UCSD-AML1 (cell line): ENCODE measurements at regions not wholly inside any gene's neighbourhood (a gene's known extent, or its start where the extent isn't known, plus 50 kb on each side); places are given as distances from the start of the nearest gene placed in this dataset.

ENCODE experiments used
- DNase-seq: peaks from one replicate; lab custom pipeline; 2025; ENCODE audit not compliant: unreplicated experiment; lab: John Stamatoyannopoulos, UW

DNA sequence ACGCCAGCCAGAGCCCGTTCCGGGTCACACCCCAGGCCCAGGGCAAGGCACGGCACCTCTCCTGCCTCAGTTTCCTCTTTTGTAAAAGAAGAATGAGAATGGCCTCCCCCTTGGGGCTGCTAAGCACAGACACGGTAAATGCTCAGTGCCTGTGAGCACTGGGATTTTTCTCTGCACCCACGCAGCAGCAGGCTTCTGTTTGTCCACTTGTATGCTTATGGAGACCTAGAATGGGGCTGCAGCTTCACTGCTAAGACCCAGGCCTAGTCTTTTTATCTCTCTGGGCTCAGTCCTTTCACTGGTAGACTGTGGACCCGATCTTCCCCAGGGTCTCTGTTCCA, 1327.9 kb downstream of the TBC1D22A start:
- no peak for DNase-seq

DNA sequence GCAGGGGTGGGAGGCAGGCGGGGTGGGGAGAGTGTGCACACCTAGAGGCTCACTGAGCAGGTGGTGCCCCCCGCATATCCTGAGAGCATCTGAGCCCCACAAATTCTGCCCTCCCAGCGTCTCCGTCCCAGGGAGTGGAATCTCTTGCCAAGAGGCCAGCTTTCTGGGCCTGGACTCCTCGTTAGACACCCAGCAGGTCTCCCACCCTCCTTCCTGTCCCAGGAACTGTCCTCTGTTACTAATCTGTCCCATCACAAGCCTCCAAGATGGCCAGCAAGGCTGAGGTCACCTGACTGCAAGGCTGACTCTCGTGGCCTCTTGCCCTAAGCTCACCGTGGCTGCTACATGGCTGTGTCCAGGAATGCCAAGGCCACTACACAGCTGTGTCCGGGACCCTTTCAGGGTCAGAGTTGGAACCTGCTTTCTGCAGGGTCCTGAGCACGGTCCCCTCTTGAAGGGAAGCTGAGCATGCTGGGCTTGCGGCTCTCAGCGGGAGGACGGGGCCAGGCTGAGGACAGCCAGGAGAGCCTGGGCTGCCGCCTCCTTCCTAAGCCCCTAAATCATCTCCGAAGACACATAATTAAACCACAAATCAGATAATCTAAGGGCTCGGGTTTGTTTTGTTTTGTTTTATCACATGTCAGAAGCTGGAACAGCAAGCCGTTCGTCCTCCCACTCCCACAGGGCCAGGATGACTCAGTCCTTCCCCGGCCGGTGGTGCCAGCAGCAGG, 1327.3 kb downstream of the TBC1D22A start:
- DNase-seq, result peak; percentile 63

DNA sequence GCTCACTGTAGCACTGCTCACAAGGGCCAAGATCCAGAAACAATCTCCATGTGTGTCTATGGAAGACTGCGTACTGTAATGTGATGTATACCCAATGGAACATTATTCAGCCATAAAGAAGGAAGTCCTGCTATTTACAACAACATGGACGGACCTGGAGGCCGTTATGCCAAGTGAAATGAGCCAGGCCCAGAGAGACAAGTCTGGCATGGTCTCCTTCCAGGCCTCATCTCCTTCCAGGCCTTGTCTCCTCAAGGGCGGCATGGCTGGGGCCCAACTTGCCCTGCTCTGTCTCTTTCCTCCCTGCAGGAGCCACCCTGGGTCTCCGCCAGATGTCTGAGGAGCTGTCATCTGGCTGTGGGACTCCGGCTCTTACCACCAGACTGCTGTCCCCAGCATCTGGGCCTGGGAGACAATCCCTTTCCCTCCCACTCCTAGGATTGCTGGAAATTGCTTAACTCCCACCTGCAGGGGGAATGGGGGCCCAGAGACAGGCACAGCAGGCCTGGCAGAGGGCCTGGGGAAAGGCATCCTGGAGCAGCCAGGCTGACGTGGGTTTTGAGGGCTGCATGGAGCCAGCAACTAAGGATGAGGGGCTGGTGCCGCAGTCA, 1326.6 kb downstream of the TBC1D22A start:
- no peak for DNase-seq

DNA sequence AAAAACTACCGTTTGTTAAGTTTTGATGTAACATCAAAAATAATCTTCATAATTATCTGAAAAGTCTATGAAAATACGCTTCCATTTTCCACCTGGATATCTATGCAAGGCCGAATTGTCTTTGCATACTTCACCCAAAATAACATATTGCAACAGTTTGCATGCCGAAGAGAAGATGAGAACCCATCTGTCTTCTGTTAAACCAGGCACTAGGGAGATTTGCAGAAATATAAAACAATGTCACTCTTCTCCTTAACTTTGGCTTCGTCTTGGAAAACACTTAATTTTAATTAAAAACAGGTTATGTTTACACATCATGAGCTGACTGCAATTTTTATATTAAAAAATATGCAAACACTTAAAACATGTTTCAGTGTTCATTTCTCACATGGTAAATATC, 1325.8 kb downstream of the TBC1D22A start:
- no peak for DNase-seq

DNA sequence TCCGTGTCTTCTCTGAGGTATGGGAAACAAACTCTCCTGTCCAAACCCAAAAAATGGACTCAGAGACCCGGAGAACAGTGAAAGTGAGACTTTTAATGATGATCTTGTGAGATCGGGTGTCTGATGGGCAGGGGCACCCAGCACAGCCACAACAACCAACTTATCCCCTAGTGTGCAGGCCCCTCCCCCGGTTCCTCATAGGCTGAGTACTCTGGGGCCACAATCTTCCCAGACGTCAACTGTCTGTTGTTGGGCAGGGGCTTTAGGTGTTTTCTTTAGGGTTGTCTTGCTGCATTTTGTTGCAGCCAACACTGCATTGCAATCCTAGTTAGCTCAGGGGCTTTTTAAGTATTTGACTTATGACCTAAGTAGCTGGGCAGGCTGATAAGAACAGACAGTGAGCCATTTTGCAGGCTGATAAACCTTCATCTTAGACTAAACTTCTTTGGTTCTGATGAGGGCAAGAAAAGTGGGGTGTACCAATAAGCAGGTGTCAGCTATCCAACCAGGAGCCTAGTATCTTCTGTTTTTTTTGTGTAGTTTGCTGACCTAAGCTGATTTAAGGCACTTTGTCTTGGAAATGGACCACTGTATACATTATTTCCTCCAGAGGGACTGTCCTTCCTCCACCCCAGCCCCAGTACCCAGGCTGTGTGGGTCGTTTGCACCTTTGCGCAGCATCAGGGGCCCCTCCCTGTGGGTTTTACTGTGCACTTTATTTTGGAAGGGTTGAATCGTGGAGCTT, 1323.6 kb downstream of the TBC1D22A start:
- DNase-seq, result no peak

DNA sequence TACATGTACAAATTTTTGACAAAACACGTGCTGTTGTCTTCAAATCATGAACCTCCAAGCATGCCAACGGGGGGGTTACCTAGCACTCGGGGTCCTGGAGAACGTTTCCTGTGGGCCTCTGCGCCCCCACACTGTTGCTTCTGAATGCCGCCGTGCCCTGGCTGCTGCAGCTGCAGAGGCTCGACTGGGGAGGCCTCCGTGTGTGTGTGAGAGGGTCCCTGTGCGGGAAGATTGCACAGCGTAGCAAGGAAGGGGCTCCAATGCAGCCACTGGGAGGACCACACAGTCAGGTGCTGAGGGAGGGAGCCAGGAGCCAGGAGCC, 1322.2 kb downstream of the TBC1D22A start:
- no peak for DNase-seq

DNA sequence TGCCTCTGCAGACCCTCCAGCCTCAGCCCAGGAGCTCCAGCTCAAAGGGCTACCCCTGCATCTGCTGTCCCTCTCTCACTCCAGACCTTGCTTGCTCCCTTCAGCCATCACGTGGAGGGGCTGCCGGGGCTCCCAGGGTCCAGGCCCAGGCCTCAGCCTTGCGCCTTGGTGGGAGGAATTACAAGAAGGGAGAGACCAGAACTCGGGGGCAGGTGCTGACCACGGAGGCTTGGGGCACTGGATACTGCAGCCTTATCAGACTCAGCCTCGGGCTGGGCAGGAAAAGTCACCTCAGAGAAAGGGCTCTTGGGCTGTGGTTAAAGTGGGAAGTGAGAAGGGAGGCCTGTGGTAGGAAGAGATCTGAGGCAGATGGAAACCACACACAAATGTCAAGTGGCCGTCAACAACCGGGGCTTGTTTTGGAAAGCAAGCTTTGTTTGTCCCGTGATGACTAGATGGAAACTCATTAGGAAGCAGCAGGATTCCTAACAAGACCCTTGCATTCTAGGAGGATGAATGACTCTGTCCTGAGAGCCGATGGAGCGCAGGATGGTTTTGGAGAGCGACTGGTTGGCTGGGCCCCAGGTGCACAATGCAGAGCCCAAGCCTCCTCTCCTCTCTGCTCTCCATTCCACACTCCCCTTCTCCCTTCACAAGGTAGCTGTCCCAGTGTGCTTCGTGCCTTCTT, 1321.7 kb downstream of the TBC1D22A start:
- peak; percentile 68 for DNase-seq

DNA sequence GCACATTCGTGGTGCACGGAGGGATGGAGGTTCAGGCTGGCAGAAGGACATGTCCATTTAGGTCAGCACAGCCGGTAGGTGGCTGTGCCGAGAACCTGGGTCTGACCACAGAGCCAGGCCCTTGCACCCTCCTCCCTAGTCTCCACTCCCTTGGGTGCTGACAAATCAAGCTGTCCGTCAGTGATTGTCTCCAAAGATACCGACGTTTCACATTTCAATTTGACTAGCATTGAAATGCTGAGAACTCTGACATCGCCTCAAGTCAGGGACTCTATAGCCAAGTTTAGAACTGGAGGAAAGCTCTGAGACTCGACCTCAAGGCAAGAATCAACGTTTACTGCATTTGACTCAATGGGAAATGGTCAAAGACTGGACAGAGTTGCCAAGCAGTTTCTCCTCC, 1321.1 kb downstream of the TBC1D22A start:
- DNase-seq, result no peak

DNA sequence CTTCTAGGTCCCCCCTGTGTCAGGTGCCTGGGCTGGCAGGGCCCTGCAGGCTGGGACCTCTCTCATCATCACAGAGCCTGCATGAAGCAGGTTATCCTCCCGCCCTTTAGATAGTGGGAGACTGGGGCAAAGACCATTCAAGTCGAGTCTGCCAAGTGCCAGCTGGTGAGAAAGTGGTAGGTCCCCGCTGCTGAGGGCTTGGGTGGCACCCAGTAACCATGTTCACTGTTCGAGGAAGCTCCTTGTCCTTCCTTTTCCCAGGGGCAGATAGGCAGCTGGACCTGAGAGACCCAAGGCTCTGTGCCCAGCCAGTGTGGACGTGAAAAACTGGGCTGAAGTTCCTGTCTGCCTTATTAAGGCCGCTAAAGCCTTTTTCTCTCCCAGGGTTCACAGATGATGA, 1319.8 kb downstream of the TBC1D22A start:
- DNase-seq, result no peak

DNA sequence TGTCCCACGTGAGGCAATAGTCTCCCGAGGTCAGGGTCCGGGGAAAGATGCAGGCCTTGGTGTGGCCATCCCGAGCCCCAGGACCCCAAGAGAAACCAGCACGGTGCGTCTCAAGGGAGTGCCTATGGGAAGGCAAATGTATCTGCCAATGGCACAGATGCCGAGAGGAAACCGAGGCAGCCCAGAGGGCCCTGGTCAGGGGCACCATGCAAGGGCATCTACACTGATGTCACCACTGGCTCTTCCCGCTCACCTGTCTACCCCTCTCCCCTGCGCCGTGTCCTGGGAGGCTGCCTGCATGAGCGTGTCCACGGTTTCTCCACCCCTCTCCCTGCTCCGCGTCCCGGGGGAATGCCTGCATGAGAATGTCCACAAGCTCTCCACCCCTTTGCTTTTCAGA, 1318.8 kb downstream of the TBC1D22A start:
- no peak for DNase-seq

DNA sequence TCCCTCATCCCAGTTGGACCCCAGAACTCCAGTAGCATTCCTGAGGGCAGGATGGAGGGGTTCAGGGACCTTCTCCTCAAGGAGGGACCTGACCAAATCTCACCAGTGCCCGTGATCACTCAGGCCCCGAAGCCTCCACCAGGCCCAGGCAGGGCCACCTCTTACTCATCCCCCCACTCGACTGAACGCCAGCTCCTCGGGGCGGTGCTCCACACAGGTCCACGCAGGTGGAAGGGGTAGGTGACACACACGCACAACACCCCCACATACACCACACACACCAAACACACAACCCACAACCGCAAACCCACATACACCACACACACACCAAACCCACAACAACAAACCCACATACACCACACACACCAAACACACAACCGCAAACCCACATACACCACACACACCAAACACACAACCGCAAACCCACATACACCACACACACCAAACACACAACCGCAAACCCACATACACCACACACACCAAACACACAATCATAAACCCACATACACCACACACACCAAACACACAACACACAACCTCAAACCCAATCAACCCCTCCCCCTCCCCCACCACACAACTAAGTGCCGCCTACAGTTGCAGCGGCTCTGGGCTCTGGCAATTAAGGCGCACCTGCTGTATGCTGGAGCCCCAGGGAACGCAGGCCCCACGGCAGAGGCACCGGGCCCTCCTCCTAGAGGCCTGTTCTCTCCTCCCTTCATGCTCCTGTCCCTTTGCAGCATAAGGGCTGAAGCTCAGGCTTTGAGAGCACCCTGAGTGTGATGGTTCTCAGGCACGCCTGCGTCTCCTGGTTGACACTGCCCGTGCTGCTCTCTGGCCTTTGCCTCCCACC, 1318.1 kb downstream of the TBC1D22A start:
- no peak for DNase-seq

DNA sequence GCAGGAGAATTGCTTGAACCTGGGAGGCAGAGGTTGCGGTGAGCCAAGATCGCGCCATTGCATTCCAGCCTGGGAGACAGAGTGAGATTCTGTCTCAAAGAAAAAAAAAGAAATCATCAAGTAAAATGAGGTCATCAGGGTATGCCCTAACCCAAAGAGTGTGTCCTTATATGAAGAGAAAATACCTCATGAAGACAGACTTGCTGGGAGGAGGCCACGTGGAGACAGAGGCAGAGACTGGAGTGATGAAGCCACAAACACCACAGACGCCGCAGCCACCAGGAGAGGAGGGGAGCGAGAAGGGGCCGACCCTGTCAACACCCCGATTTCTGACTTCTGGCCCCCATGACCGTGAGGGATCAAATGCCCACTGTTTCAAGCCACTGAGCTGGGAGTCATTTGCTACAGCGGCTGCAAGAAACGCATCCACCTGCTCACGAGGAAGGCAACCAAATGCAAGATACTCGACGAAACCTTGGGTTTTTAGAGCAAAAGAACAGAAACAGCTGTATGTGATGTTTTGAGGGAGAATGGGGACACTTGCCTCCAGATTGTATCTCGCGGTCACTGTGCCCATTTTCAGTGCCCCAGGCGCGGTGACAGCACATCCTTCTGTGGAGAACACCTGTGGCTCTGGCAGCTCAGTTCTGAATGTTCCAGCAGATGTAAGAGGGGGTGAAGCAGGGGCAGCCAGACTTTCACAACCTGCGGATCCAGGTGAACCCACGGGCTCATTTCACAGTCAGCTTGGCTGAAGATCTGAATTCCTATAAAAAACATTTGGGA, 1317.2 kb downstream of the TBC1D22A start:
- no peak for DNase-seq

DNA sequence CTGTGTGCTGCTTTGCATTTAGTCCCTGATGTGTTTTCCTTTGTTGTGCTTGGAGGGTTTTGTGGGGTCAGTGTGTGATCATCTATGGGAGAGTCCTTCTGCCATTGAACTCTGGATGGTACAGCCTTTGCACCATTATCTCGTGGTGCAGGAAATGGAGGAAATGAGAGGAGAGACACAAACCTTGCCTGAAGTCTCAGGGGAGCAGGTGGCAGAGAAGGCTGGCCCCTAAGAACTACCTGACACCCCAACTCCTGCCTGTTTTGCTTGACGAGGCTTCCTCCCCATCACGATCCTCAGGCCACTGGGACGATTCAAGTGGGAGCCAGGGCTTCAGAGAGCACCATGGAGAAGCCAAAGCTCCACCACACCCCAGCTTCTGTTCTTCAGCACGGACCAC, 1316.4 kb downstream of the TBC1D22A start:
- DNase-seq, result no peak

DNA sequence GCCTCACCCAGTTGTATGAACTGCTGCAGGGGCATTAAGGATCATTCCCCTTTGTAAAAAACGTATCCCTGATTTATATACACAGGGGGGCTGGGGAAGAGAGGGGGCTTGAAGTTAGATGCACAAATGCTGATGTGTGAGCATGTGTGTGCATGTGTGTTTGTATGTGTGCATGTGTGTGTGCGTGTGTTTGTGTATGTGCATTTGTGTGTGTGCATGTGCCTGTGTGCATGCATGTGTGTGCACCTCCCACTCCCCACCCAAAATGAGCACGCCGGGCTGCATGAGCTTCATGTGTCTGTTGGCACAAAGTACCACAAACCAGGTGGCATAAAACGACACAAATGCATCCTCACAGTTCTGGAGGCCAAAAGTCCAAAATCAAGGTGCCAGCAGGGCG, 1315.2 kb downstream of the TBC1D22A start:
- no peak for DNase-seq

DNA sequence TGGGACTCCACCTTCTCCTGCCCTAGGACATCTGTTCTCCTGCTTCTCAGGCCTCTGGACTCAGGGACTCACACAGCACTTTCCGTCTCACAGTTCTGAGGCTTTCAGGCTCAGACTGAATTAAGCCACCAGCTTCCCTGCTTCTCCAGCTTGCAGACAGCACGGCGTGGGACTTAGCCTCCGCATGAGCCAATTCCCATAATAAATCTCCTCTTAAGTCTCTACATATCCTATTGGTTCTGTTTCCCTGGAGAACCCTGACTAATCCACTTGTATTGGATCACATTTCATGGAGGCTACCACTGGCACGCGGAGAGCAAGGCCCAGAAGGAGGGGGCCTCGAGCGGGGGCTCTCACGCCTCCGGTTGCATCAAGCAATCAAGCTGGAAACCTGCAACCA, 1313.6 kb downstream of the TBC1D22A start:
- DNase-seq, result no peak

DNA sequence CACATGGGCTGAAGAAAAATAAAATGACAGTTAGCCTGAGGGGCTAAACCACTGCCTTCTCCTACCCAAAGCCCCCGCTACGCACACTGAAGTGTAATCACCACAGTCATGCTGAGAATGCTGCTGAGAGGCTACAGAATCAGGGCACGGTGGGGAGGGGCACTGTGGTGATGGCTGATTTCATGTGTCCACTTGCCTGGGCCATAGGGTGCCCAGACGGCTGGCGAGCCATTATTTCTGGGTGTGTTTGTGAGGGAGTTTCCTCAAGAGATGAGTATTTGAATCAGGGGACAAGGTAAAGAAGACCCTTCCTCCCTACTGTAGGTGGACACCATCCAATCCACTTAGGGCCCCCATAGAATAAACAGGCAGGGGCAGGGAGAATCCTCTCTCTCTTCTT, 1313.2 kb downstream of the TBC1D22A start:
- DNase-seq, result no peak

DNA sequence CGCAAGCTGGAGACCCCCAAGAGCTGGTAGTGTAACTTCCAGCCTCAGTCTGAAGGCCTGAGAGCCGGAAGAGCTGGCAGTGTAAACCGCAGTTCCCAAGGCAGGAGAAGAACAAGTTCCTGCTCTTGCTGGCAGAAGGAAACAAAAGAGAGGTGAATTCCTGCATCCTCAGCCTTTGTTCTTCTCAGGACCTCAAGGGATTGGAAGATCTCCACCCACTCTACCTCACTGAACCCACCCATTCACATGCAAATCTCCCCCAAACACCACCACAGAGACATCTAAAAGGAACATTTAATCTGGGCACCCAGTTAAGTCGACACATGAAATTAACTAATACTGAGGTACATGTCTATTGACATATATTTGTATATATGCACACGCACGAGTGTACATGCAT, 1310.3 kb downstream of the TBC1D22A start:
- no peak for DNase-seq

DNA sequence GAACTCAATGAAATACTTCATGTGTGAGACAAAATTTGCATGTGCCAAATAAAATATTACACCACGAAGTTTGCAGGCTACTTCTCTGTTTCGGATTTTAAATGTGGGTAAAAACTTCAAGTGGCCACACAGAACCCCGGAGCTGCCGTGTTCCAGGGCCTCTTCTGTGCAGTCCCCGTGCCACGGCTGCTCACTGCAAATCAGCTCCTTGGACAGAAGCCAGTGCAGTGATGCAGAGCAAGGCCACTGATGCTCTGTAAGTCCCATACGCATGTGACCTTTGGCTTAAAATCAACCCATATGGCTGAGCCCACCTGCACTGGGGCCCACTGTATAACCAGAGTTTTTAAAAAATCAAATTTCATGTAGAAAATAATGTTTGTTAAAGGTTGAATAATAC, 1309.4 kb downstream of the TBC1D22A start:
- no peak for DNase-seq

DNA sequence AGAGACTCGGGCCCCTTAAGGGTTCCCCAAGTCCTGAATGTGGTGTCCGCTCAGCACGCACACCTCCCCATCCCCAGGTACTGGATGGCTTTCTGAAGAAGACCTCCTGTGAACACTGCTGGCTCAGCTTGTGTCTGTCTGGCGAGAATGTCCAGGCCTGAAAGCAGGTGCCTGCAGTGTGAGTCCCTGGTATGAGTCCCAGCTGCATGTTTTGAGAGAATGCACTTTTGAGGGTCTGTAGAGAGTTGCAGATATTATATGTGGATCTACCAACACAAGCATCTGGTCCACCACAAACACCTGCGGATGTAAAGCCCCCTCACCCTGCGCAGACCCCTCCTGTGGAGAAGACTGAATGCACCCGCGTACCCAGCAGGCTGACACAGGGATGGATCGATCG, 1308.9 kb downstream of the TBC1D22A start:
- DNase-seq, result no peak

DNA sequence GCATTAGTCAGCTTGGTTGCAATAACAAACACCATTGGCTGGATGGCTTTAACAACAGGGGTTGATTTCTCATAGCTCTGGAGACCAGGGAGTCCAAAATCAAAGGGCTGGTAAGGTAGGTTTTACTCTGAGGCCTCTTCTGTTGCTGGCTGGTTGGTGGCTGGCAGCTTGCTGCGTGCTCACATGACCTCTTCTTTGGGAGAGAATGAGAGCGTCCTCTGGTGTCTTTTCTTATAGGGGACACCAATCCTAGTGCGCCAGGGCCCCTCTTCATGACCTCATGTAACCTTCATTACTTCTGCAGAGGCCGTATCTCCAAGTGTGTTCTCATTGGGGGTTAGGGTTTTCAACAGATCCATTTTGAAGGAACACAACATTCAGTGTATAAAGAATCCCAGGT, 1308.3 kb downstream of the TBC1D22A start:
- no peak for DNase-seq
